IPS-11a (cell line): ENCODE measurements at regions not wholly inside any gene's neighbourhood (a gene's known extent, or its start where the extent isn't known, plus 50 kb on each side); places are given as distances from the start of the nearest gene placed in this dataset.
"Not testable (repeated sequence)": the region's sequence is repeated elsewhere in the genome, so short reads cannot be mapped to it uniquely, and the experiment has no call there.

Source experiments
- H3K4me3 ChIP-seq: one replicate; pipeline ENCODE4 v1.5.1; 2013; ENCODE audit warnings: low read depth, low read length, control low read depth

GRCh38 chr5:12095808-12096281 is 191.6 kb upstream of the CTNND2 start:
- H3K4me3 ChIP-seq: no peak overlapping the region

DNA sequence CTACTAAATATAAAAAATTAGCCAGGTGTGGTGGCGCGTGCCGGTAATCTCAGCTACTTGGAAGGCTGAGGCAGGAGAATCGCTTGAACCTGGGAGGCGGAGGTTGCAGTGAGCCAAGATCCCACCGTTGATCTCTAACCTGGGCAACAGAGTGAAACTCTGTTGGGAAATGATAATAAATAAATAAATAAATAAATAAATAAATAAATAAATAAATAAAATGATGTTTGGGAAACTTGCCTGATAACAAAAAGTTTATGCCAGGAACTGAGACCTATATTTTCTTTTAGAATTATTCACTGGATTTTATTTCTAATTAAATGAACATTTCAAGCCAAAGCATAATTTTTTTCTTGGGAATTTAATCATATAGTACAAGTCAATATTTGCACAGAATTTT is 189.3 kb upstream of the CTNND2 start:
- no peak overlapping the region for H3K4me3 ChIP-seq

- no peak overlapping the region for H3K4me3 ChIP-seq
Measured at GRCh38 chr5:12080761-12081160, 176.5 kb upstream of the CTNND2 start.

- not testable (repeated sequence) for H3K4me3 ChIP-seq
Measured at GRCh38 chr5:12078286-12078685, 174.0 kb upstream of the CTNND2 start.

DNA sequence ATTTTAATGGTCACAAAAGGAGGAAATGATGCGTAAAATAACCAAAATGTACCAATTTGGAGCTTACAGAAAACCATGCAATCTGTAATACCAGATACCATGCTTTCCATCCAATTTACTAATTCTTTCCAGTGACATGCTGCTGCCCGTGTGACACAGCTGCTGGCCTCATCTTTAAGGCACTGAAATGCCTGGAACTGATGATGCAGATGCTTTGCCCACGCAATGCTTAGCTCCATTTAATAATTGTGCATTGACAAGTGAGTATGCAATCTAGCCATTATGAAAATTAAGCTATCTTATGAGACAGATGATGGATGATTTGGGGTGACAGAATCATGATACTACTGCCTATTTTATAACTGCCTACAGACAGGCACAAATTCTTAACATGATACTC is 169.2 kb upstream of the CTNND2 start:
- H3K4me3 ChIP-seq: no peak overlapping the region

DNA sequence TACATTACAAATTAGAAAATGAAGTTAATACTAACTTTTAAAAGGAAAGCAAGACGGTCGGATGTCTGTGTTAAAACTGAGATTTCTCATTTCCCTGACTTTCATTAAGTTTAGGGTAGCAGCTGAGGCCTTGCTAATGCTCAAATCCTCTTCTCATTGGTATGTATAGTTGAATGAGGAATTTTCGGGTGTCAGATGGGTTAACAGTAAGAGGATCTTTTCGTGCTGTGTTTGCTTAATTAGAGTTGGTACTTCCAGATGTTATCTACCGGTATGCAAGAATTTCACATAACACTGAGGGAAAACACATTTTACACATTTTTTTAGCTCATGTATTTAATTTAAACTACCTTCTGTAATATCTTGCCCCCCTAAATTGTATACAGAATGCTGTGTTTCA is 168.2 kb upstream of the CTNND2 start:
- no peak overlapping the region for H3K4me3 ChIP-seq

DNA sequence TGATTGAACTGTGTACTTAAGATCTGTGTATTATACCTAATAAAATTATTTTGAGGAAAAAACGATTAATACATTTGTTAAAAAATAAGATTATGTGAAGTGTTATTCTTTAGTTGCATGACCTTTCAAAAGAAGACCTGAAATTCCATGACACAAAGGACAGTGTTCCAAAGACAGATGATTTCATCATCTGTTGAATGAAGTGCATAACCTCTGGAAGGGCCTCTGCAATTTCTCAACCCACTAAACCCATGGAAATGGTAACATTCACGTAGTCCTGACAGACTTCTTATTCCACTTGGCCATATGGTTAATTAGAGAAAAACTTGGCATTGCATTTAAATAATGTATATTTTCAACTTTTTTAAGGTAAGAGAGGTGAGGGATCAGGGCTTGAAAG is 167.2 kb upstream of the CTNND2 start:
- H3K4me3 ChIP-seq: no peak overlapping the region

- H3K4me3 ChIP-seq: no peak overlapping the region
Measured at GRCh38 chr5:12023614-12024241, 119.5 kb upstream of the CTNND2 start.

DNA sequence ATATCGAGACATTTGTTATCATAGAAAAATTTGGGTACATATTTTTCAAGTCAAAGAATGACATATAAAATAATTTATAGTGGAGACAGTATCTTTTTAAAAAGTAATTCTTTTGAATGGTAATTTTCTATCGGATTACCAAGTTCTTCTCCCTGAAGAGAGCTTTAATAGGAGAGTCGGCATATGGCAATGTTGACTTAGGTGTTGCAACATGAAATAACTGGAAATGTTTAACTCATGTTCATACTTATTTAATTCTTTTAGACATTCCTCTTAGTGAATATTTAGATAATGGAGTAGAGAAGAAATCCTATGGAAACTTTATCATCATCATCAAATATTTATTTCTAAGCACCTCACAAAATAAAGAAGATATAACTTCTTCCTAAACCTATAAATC is 118.2 kb upstream of the CTNND2 start:
- no peak overlapping the region for H3K4me3 ChIP-seq

GRCh38 chr5:12019306-12019705 is 115.1 kb upstream of the CTNND2 start:
- no peak overlapping the region for H3K4me3 ChIP-seq

DNA sequence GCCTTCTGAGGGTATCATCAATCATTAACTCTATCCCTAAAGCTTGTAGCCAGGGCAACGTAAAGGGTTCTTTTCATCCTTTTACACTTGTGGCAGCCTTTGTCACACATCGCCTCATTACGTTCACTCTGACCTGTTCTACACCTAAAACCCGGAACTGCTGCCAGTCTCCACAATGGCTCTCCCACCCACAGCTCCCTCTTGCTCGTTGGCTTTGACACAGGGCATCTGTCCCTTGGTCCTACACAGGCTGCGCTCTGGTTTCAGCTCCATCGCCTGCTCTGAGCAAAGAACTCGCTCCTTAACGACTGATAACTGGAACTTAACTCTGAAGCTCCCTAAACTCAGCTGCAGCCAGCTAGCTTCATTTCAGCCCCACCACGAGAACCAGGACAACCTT is 112.8 kb upstream of the CTNND2 start:
- no peak overlapping the region for H3K4me3 ChIP-seq

DNA sequence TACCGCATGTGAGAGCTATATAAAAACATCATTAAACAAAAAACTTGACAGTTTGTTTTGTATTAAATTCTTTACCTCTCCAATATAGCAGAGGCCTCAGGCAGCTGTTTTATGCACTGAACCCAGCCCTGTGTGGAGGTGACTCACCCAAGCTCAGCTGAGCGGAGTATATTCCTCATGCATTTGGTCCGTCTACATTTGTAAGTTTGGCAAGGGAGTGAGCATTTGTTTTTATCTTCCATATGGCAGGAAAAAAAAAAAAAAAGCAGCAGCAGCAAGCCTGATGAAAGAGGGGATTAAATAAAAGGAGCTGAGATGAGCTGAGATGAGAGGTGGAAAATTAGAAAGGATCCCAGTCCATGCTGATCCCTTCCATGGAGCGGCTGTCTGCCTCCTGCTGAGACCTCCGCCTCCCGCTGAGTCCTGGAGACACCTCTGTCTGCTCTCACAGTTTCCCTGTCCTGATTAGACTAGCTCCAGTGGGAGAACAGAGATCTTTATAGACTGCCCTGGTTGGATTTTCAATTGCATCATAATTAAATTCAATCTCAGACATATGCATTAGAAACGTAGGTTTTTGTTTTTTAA is 112.0 kb upstream of the CTNND2 start:
- no peak overlapping the region for H3K4me3 ChIP-seq

- H3K4me3 ChIP-seq: no peak overlapping the region
Measured at GRCh38 chr5:12013351-12013750, 109.1 kb upstream of the CTNND2 start.

DNA sequence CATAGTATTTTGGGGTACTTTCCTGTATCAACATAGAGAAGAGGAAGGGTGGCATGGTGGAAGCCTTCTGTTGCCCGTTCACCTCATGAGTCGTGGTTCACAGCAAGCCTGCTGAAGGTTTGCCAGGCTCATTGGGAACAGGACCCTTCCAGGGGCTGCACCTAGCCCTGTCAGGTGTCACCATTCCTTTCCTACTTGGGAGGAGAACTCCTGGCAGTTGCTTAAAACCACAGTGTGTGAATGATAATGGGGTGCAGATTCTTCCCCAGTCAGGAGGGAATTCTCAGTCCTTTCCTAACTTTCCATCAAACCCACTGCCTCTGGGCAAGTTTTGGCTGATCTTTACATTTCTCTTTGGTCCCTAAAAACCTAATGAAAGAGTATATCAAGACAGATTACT is 99.4 kb upstream of the CTNND2 start:
- no peak overlapping the region for H3K4me3 ChIP-seq

- no peak overlapping the region for H3K4me3 ChIP-seq
Measured at GRCh38 chr5:11998397-11998796, 94.2 kb upstream of the CTNND2 start.

- H3K4me3 ChIP-seq: no peak overlapping the region
Measured at GRCh38 chr5:11997942-11998341, 93.7 kb upstream of the CTNND2 start.

GRCh38 chr5:11992518-11992917 is 88.3 kb upstream of the CTNND2 start:
- H3K4me3 ChIP-seq: no peak overlapping the region

- no peak overlapping the region for H3K4me3 ChIP-seq
Measured at GRCh38 chr5:11985993-11986392, 81.7 kb upstream of the CTNND2 start.

DNA sequence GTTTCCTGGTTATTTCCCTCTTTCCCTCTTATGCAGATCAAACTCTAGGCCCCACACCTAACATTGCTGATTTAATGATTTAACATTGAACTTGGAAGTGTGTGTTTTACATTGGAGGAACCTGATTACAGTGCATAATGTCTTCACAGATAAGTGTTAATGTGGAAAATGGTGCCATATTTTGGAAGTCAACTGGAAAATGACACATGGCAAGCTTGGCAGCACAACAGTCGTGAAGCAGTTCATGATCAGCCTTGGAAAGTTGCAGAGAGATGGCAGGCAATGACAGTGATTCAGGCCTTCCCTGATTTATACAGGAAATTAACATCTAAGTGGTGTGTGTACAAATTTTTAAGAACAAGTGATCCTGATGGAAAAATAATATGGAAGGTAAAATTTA is 80.0 kb upstream of the CTNND2 start:
- no peak overlapping the region for H3K4me3 ChIP-seq

GRCh38 chr5:11981986-11982385 is 77.7 kb upstream of the CTNND2 start:
- H3K4me3 ChIP-seq: no peak overlapping the region

DNA sequence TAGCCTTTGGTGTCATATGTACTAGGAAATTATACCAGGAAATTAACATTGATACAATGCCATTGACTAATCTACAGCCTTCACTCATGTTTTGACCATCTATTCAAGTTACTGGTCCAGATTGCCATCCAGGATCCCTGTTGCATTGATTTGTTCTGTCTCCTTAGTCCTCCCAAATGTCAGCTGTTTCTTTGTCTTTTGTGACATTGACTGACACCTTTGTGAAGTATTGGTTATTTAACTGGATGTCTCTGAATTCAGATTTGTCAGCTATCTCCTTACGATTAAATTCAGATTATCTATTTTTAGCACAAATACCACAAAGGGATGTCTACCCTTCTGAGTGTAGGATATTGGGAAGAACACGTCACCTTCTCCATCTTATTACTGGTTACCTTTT is 73.7 kb upstream of the CTNND2 start:
- no peak overlapping the region for H3K4me3 ChIP-seq

DNA sequence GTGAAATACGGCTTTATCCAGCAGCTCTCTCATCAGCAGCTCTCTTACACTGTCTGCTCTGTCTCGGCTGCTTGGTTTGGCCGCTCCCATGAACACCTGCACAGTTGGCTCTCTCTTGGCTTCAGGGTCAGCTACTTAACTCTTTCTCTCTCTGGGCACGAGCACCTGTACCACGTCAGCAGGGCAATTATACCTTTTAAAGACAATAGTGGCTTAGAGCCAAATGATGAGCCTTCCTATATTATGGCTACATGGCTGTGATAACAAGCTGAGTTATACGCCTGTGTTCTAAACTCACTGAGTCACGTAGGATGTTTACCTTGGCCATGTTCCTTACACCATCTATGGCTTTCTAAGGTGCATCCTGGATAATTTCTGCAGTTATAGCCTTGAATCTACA is 69.2 kb upstream of the CTNND2 start:
- H3K4me3 ChIP-seq: no peak overlapping the region

DNA sequence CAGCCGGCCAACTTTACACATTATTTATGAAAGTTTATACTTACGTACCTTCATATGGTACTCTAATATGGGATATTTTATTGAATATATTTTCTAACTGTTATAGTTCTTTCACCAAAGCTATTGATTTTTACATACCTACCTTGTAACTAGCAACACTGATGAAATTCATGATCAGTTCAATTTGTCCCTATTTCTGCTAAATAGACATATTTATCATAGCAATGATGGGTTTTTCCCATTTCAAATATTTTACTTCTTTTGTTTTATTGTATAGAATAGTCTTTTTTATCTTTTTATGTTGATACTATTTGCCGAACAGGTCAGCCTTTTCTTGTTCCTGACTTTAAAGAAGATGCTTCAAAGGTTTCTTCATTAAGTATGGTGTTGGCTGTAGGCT is 59.0 kb upstream of the CTNND2 start:
- no peak overlapping the region for H3K4me3 ChIP-seq
